Upper lobe of left lung (tissue), 4 donors: ENCODE measurements at regions not wholly inside any gene's neighbourhood (a gene's known extent, or its start where the extent isn't known, plus 50 kb on each side); places are given as distances from the start of the nearest gene placed in this dataset.

Source experiments
- EP300 ChIP-seq, 4 donors: sonication (generic); formaldehyde crosslinking; IDR thresholded peaks; one replicate each; pipeline ENCODE4 v1.5.1; 2017; ENCODE audit warnings: antibody characterized with exemption in 4 of 4, control low read depth in 2 of 4
- POLR2AphosphoS5 ChIP-seq, 2 donors: sonication (generic); formaldehyde crosslinking; IDR thresholded peaks; one replicate each; pipeline ENCODE4 v1.5.1; 2017; ENCODE audit warnings: antibody characterized with exemption in 2 of 2
- TF ChIP-seq, protein P1 (sequence below), 6 experiments: fragments of 450-650 bp in 4 of 6; fragments of 200-600 bp in 2 of 6; sonication (generic) in 2 of 6; IDR thresholded peaks; one replicate each; pipeline ENCODE4 v1.5.1; 2016 to 2019; ENCODE audit warnings: antibody characterized with exemption in 6 of 6

DNA sequence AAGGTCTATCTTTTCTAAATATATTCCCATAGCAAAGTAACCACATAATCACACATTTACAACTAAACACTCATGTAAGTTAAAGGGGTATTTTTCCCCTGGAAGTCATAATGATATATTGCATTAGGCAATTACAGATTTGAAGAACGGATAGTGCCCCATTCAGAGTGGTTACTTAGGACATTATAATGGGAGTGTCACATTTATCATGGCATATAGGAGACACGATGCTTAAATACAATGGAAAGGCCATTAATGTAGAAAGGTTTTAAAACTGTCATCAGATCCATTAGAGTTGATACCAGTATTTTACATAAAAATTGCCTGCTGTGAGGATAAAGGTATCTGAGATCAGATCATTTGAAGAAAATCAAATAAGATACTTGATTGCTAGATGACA, 582.0 kb upstream of the SEMA6D start:
- TF ChIP-seq EP300 (IDR thresholded peaks at IDR 0.05) (no peak), POLR2AphosphoS5 (IDR thresholded peaks at IDR 0.05) (no peak)
- TF ChIP-seq, protein P1, sequence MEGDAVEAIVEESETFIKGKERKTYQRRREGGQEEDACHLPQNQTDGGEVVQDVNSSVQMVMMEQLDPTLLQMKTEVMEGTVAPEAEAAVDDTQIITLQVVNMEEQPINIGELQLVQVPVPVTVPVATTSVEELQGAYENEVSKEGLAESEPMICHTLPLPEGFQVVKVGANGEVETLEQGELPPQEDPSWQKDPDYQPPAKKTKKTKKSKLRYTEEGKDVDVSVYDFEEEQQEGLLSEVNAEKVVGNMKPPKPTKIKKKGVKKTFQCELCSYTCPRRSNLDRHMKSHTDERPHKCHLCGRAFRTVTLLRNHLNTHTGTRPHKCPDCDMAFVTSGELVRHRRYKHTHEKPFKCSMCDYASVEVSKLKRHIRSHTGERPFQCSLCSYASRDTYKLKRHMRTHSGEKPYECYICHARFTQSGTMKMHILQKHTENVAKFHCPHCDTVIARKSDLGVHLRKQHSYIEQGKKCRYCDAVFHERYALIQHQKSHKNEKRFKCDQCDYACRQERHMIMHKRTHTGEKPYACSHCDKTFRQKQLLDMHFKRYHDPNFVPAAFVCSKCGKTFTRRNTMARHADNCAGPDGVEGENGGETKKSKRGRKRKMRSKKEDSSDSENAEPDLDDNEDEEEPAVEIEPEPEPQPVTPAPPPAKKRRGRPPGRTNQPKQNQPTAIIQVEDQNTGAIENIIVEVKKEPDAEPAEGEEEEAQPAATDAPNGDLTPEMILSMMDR (IDR thresholded peaks at IDR 0.05) = no peak
